GM10248 (cell line): ENCODE measurements at regions not wholly inside any gene's neighbourhood (a gene's known extent, or its start where the extent isn't known, plus 50 kb on each side); places are given as distances from the start of the nearest gene placed in this dataset.

Source experiments
- CTCF ChIA-PET: fragments of 300-600 bp; sonication (Branson Sonifier 250); formaldehyde crosslinking; extraction: SDS; loops from one replicate; lab custom pipeline; 2021; ENCODE audit warnings: antibody characterized with exemption; lab: Yijun Ruan, JAX
- POLR2A ChIA-PET: fragments of 350-650 bp; sonication (Branson Sonifier 250); formaldehyde crosslinking; extraction: SDS; loops from one replicate; lab custom pipeline; 2020; ENCODE audit warnings: antibody characterized with exemption; lab: Yijun Ruan, JAX
- DNase-seq: peaks from one replicate; pipeline ENCODE4 v3.0.0; 2012; ENCODE audit errors: extremely low spot score
- TF ChIP-seq, protein P1 (sequence below): IDR thresholded peaks from 2 replicates; pipeline ENCODE4 v1.5.1; 2012; ENCODE audit warnings: mild to moderate bottlenecking, low read depth; ENCODE audit errors: extremely low read depth, missing control alignments, control extremely low read depth

DNA sequence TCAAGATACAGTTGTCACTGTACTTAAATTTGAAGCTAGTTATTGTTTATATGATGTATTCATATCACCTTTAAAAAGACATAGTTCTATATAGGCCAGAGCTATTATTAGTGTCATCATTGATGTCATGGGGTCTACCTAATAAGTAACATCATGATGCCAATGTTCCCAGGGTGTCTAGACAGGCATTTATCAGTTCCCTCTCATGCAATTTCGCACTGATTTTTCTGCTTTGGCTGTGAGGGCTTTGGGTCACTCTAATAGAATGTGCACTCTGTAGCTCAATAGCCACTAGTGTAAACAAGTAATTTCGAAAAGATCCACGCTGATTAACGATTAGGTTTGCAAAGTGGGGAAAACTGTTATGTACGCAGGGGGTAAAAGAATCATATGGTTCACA is 1651.3 kb downstream of the SLITRK5 start:
- ChIA-PET POLR2A (no interaction called here), CTCF (no interaction called here)
- TF ChIP-seq, protein P1, sequence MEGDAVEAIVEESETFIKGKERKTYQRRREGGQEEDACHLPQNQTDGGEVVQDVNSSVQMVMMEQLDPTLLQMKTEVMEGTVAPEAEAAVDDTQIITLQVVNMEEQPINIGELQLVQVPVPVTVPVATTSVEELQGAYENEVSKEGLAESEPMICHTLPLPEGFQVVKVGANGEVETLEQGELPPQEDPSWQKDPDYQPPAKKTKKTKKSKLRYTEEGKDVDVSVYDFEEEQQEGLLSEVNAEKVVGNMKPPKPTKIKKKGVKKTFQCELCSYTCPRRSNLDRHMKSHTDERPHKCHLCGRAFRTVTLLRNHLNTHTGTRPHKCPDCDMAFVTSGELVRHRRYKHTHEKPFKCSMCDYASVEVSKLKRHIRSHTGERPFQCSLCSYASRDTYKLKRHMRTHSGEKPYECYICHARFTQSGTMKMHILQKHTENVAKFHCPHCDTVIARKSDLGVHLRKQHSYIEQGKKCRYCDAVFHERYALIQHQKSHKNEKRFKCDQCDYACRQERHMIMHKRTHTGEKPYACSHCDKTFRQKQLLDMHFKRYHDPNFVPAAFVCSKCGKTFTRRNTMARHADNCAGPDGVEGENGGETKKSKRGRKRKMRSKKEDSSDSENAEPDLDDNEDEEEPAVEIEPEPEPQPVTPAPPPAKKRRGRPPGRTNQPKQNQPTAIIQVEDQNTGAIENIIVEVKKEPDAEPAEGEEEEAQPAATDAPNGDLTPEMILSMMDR, result no peak
- no peak for DNase-seq

DNA sequence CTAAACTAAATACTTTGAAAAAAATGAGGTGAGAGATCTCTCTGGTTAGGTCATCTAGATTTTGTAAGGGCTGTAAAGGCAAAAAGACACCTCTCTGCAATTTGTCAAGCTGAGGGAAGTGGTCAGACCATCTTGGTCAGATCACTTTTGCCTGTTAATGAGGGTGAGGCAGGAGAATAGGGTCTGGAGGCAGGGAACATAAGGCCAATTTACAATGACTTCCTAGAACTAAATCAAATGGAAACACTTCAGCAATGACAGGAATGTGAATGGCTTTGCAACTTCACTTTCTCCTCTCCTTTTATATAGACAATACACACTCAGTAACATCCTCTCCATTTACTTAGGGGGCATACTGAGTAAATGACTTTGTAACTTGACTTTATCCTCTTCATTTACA is 1653.4 kb downstream of the SLITRK5 start:
- ChIA-PET POLR2A (no interaction called here), CTCF (no interaction called here)
- TF ChIP-seq, protein P1, result no peak
- no peak for DNase-seq

DNA sequence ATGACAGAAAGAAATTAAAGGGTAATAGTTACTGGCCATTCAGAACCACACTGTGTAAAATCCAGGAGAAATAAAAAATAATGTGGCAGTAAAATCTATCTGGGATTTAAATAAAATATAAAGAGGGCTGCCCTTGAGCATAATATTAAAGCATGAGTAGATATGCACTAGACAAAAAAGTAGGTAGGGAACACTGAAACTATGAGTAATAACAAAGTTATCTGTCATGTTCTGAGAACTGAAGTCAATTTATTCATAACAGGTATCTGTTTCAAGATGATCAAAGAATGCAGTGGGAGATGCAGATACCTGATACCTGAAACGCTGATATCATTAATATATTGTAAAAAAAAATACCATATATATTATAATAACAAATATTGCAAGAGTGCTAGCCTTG is 1672.0 kb downstream of the SLITRK5 start:
- ChIA-PET POLR2A (no interaction called here), CTCF (no interaction called here)
- TF ChIP-seq, protein P1, result no peak
- DNase-seq, result no peak

DNA sequence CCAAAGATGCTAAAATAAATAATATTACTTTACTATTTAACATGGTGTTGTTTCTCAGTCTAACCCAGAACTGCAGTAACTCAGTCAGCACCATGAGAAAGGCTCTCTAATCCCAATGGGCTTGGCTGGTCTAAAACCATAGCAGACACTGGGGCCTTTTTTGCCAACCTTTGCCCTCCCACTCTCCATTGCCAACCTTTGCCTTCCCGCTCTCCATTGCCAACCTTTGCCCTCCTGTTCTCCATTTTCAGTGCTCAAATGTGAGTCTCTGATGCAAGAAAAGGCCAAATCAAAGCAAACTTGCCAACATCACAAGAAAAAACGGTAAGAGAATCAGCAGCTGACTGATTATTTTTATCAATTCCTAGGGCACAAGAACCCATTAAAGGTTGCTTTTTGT is 1681.2 kb downstream of the SLITRK5 start:
- DNase-seq, result no peak
- ChIA-PET CTCF (no interaction called here), POLR2A (no interaction called here)
- TF ChIP-seq, protein P1, result no peak

DNA sequence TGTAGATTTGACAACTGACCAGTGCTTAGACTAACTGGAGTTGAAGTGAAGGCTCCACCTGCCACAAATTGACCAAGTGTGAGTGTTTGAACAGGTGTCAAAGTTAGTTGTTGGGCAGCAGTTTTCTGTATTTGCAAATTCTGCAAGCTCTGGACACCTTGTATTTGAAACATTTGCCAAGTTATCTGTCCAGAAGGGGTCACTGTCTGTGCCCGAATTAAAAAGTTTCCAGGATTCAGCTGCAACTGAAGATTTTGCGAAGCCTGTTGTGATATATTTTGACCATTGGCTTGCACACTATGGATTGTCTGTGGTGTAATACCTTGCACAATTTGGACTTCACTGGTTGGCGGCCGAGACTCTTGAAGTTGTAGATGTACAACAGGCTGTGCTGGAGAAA is 1690.7 kb downstream of the SLITRK5 start:
- TF ChIP-seq, protein P1, result no peak
- DNase-seq, result no peak
- ChIA-PET CTCF (interaction anchor here (0.5 to 1.4 kb wide), 2 partner anchors 13 to 25 kb away, joined by 3 to 4 read pairs; no protein-coding TSS in a partner anchor), POLR2A (no interaction called here)

DNA sequence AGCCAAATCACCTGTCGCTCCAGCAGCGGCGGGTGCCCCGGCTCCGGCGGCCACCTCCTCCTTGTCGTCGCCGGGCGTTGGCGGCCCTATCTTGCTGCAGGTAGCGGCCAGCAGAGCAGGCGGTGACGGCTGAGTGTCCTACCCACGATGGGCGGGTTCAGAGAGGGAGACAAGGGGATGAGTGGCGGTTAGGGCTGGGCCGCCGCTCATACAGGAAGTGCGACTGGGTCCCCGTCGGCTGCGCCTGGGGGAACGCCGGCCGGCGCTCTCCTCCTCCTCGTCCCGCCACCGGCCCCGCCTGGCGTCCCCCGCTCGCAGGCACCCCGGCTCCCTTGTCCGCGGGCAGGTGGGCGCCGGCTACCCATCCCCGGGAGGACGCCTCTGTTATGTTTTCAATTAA is 1692.0 kb downstream of the SLITRK5 start:
- ChIA-PET POLR2A (no interaction called here), CTCF (no interaction called here)
- DNase-seq, result no peak
- TF ChIP-seq, protein P1, result no peak

DNA sequence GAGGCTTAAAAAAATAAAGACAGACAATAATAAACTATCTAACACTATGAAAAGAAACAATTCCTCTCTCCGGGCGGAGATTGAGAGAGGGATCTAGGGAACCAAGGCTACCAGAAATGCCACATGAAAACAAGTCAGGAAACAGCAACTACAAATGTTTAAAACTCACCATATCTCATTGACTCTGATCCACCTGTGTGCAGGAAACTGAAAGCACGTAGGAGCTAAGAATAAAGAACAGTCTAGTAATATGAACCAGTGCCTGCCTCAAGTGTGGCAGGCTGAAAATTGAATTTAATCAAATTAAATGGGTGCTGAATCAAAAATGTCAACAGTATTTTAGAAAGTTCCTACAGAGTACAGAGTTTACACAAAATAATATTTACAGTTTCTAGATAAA is 1701.0 kb downstream of the SLITRK5 start:
- ChIA-PET CTCF (no interaction called here), POLR2A (no interaction called here)
- no peak for DNase-seq
- TF ChIP-seq, protein P1, result no peak
